ENCODE measurements at regions not wholly inside any gene's neighbourhood (a gene's known extent, or its start where the extent isn't known, plus 50 kb on each side); places are given as distances from the start of the nearest gene placed in this dataset.

GRCh38 chr19:33888665-33889064, 92.0 kb downstream of the KCTD15 start:
- DNase-seq (ENCODE audit: low spot score in 2 of 2): no peak
- H3K36me3 ChIP-seq: no peaks in the 10 kb centered on the region
- TF ChIP-seq CTCF (IDR thresholded peaks at IDR 0.05): no peak
- TF ChIP-seq POLR2A (IDR thresholded peaks at IDR 0.05): no peak
- no peak for TF ChIP-seq POLR2AphosphoS5 (IDR thresholded peaks at IDR 0.05)
- TF ChIP-seq EP300 (IDR thresholded peaks at IDR 0.05): no peak

GRCh38 chr19:33890569-33890968, 93.9 kb downstream of the KCTD15 start:
- no CpG with 5 or more reads among the region's 2 CpGs for WGBS
- Histone ChIP-seq H3K27me3 (no peaks in the 10 kb centered on the region), H3K4me1 (no peaks in the 10 kb centered on the region), H3K9me3 (no peaks in the 10 kb centered on the region), H3K4me3 (no peak overlapping the region), H3K36me3 (no peaks in the 10 kb centered on the region), H3K27ac (no peak overlapping the region)
- DNase-seq (ENCODE audit: low spot score in 2 of 2): no peak
- TF ChIP-seq EP300 (IDR thresholded peaks at IDR 0.05) (no peak), CTCF (IDR thresholded peaks at IDR 0.05) (no peak), POLR2AphosphoS5 (IDR thresholded peaks at IDR 0.05) (no peak), POLR2A (IDR thresholded peaks at IDR 0.05) (no peak)

More at GRCh38 chr19:33888665-33889064, 92.0 kb downstream of the KCTD15 start:
- no peak overlapping the region for H3K4me3 ChIP-seq
- H3K4me1 ChIP-seq: peaks cover 9% of the 10 kb centered on the region
- no peak overlapping the region for H3K27ac ChIP-seq
- no peaks in the 10 kb centered on the region for H3K27me3 ChIP-seq
- WGBS: 97% methylated on average over 3 of the region's 3 CpGs
- no peaks in the 10 kb centered on the region for H3K9me3 ChIP-seq

GRCh38 chr19:33891773-33892172, 95.1 kb downstream of the KCTD15 start:
- DNase-seq (ENCODE audit: low spot score in 2 of 2): no peak
- Histone ChIP-seq H3K4me3 (no peak overlapping the region), H3K9me3 (no peaks in the 10 kb centered on the region), H3K36me3 (no peaks in the 10 kb centered on the region), H3K27ac (no peak overlapping the region), H3K4me1 (no peaks in the 10 kb centered on the region), H3K27me3 (no peaks in the 10 kb centered on the region)
- 91% methylated on average over 3 of the region's 3 CpGs for WGBS
- TF ChIP-seq EP300 (IDR thresholded peaks at IDR 0.05) (no peak), POLR2AphosphoS5 (IDR thresholded peaks at IDR 0.05) (no peak), CTCF (IDR thresholded peaks at IDR 0.05) (no peak), POLR2A (IDR thresholded peaks at IDR 0.05) (no peak)

- TF ChIP-seq CTCF (IDR thresholded peaks at IDR 0.05) (no peak), POLR2A (IDR thresholded peaks at IDR 0.05) (no peak), EP300 (IDR thresholded peaks at IDR 0.05) (no peak), POLR2AphosphoS5 (IDR thresholded peaks at IDR 0.05) (no peak)
- Histone ChIP-seq H3K36me3 (no peaks in the 10 kb centered on the region), H3K4me1 (no peaks in the 10 kb centered on the region), H3K27me3 (no peaks in the 10 kb centered on the region), H3K9me3 (peaks cover 9% of the 10 kb centered on the region), H3K4me3 (no peak overlapping the region), H3K27ac (no peak overlapping the region)
- 82% methylated on average over 11 of the region's 11 CpGs for WGBS
- DNase-seq (ENCODE audit: low spot score in 2 of 2): no peak
Measured at GRCh38 chr19:33894787-33895186, 98.1 kb downstream of the KCTD15 start.

GRCh38 chr19:33895366-33895765, 98.7 kb downstream of the KCTD15 start:
- TF ChIP-seq POLR2AphosphoS5 (IDR thresholded peaks at IDR 0.05) (no peak), POLR2A (IDR thresholded peaks at IDR 0.05) (no peak), EP300 (IDR thresholded peaks at IDR 0.05) (no peak), CTCF (IDR thresholded peaks at IDR 0.05) (no peak)
- no peaks in the 10 kb centered on the region for H3K36me3 ChIP-seq
- no peaks in the 10 kb centered on the region for H3K27me3 ChIP-seq
- H3K4me3 ChIP-seq: no peak overlapping the region
- peaks cover 9% of the 10 kb centered on the region for H3K9me3 ChIP-seq
- no peak overlapping the region for H3K27ac ChIP-seq
- no peaks in the 10 kb centered on the region for H3K4me1 ChIP-seq
- DNase-seq (ENCODE audit: low spot score in 2 of 2): no peak
- WGBS: 81% methylated on average over 2 of the region's 2 CpGs

Measured in suprapubic skin (tissue), 4 donors.